Mucosa of stomach (tissue), 1 donor: ENCODE measurements at regions not wholly inside any gene's neighbourhood (a gene's known extent, or its start where the extent isn't known, plus 50 kb on each side); places are given as distances from the start of the nearest gene placed in this dataset.
"Not testable (repeated sequence)": the region's sequence is repeated elsewhere in the genome, so short reads cannot be mapped to it uniquely, and the experiment has no call there.

Experiments
- H3K27me3 ChIP-seq: one replicate; pipeline ENCODE4 v1.7.0; 2013; ENCODE audit warnings: mild to moderate bottlenecking, low read length; ENCODE audit not compliant: control insufficient read depth, insufficient read depth
- H3K36me3 ChIP-seq: one replicate; pipeline ENCODE4 v1.7.0; 2013; ENCODE audit warnings: low read length; ENCODE audit not compliant: control insufficient read depth, insufficient read depth
- H3K4me1 ChIP-seq: one replicate; pipeline ENCODE4 v1.7.0; 2013; ENCODE audit warnings: mild to moderate bottlenecking, low read length; ENCODE audit not compliant: control insufficient read depth, insufficient read depth
- H3K4me3 ChIP-seq: one replicate; pipeline ENCODE4 v1.7.0; 2013; ENCODE audit warnings: low read length
- H3K9ac ChIP-seq: one replicate; pipeline ENCODE4 v1.7.0; 2013; ENCODE audit warnings: mild to moderate bottlenecking, low read length, moderate library complexity
- H3K9me3 ChIP-seq: one replicate; pipeline ENCODE4 v1.7.0; 2013; ENCODE audit warnings: mild to moderate bottlenecking, low read length, moderate library complexity; ENCODE audit not compliant: control insufficient read depth
- donor health status: Pancreatic carcinoma.

- Histone ChIP-seq H3K36me3 (no peaks in the 10 kb centered on the region), H3K9ac (no peak overlapping the region), H3K4me3 (no peak overlapping the region), H3K9me3 (no peaks in the 10 kb centered on the region), H3K27me3 (no peaks in the 10 kb centered on the region), H3K4me1 (no peaks in the 10 kb centered on the region)
Measured at GRCh38 chr22:48404801-48405447, 1422.7 kb downstream of the BRD1 start.

GRCh38 chr22:48403521-48404403 lies 1423.9 kb downstream of the BRD1 start:
- Histone ChIP-seq H3K36me3 (no peaks in the 10 kb centered on the region), H3K9ac (no peak overlapping the region), H3K27me3 (no peaks in the 10 kb centered on the region), H3K4me3 (no peak overlapping the region), H3K4me1 (no peaks in the 10 kb centered on the region), H3K9me3 (no peaks in the 10 kb centered on the region)

- Histone ChIP-seq H3K36me3 (no peaks in the 10 kb centered on the region), H3K4me1 (no peaks in the 10 kb centered on the region), H3K27me3 (no peaks in the 10 kb centered on the region), H3K4me3 (no peak overlapping the region), H3K9me3 (no peaks in the 10 kb centered on the region), H3K9ac (no peak overlapping the region)
Measured at GRCh38 chr22:48402591-48403031, 1425.1 kb downstream of the BRD1 start.

DNA sequence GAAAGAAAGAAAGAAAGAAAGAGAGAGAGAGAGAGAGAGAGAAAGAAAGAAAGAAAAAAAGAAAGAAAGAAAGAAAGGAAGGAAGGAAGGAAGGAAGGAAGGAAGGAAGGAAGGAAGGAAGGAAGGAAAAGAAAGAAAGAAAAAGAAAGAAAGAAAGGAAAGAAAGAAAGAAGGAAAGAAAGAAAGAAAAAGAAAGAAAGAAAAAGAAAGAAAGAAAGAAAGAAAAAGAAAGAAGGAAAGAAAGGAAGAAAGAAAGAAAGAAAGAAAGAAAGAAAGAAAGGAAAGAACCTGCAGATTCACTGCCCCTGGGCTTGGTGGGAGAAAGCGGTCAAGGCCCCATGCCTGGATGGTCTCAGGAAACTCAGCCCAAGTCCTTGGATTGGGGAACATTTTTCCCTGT lies 1426.2 kb downstream of the BRD1 start:
- not testable (repeated sequence) for H3K9ac ChIP-seq

GRCh38 chr22:48398181-48398905 lies 1429.3 kb downstream of the BRD1 start:
- Histone ChIP-seq H3K4me1 (no peaks in the 10 kb centered on the region), H3K36me3 (no peaks in the 10 kb centered on the region), H3K9ac (no peak overlapping the region)

More for the DNA sequence above, 1426.2 kb downstream of the BRD1 start:
- H3K4me1 ChIP-seq, H3K27me3 ChIP-seq, H3K4me3 ChIP-seq, H3K36me3 ChIP-seq, H3K9me3 ChIP-seq: not testable (repeated sequence)

GRCh38 chr22:48397531-48398180 lies 1430.0 kb downstream of the BRD1 start:
- Histone ChIP-seq H3K9ac (no peak overlapping the region), H3K4me1 (no peaks in the 10 kb centered on the region), H3K36me3 (no peaks in the 10 kb centered on the region), H3K27me3 (no peaks in the 10 kb centered on the region), H3K4me3 (no peak overlapping the region), H3K9me3 (no peaks in the 10 kb centered on the region)

More at GRCh38 chr22:48398181-48398905, 1429.3 kb downstream of the BRD1 start:
- no peak overlapping the region for H3K4me3 ChIP-seq
- no peaks in the 10 kb centered on the region for H3K9me3 ChIP-seq
- no peaks in the 10 kb centered on the region for H3K27me3 ChIP-seq

- H3K27me3 ChIP-seq: no peaks in the 10 kb centered on the region
- H3K4me3 ChIP-seq: no peak overlapping the region
- H3K9ac ChIP-seq: no peak overlapping the region
Measured at GRCh38 chr22:48396785-48397530, 1430.7 kb downstream of the BRD1 start.

DNA sequence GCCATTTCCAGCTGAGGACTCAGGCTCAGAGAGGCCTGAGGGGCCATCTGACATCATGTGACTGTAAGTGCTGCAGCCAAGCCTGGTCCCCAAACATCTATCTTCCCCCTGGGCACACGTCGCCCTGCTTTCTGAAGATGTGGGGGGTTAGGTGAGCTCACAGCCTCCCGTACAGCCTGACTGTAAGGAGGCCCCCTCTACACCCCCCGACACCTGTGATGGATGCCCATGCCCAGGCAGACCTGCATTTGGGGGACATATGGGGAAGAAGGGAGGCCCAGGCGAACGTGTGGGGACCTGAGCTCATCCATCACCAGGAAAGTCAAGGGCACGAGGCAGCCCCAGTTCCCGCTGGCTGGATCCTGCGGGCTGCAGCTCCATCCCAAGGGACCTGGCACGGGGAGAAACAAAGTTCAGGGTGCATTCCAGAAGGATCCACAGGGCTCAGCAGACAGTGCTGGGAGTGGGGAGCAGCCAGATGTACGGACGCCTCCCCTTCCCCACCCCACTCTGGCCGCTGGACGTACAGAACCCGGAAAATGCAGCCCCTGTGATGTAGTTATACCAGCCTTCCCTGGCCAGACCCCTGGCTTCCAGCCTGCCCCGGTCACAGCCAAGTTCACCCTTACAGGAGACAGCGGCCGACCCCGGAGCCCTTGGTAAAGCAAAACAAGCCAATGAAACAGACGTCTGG lies 1431.4 kb downstream of the BRD1 start:
- H3K27me3 ChIP-seq: no peaks in the 10 kb centered on the region
- H3K4me3 ChIP-seq: no peak overlapping the region
- H3K36me3 ChIP-seq: no peaks in the 10 kb centered on the region
- H3K4me1 ChIP-seq: no peaks in the 10 kb centered on the region
- H3K9me3 ChIP-seq: no peaks in the 10 kb centered on the region
- H3K9ac ChIP-seq: no peak overlapping the region

More at GRCh38 chr22:48396785-48397530, 1430.7 kb downstream of the BRD1 start:
- Histone ChIP-seq H3K4me1 (no peaks in the 10 kb centered on the region), H3K9me3 (no peaks in the 10 kb centered on the region), H3K36me3 (no peaks in the 10 kb centered on the region)

GRCh38 chr22:48395201-48395600 lies 1432.5 kb downstream of the BRD1 start:
- Histone ChIP-seq H3K9me3 (no peaks in the 10 kb centered on the region), H3K4me1 (no peaks in the 10 kb centered on the region), H3K9ac (no peak overlapping the region), H3K27me3 (no peaks in the 10 kb centered on the region), H3K36me3 (no peaks in the 10 kb centered on the region), H3K4me3 (no peak overlapping the region)

DNA sequence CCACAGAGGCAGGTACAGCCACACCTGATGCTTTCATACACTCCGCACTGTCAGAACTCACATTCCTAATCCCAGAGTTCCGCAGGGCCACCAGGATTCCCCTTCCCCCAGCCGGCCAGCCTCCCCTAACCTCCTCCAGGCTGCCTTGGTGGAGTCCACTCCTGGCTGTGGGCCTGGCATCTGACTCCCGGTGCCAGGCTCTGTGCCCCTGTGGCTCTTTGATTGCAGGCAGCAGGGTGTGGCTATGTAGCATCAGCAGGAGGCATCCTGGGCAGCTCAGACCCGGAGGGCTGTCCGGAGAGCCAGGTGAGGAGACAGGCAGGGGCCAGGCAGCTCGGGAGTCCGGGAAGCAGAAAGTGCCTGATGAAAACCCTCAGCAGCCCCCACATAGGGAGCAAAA lies 1432.9 kb downstream of the BRD1 start:
- H3K4me1 ChIP-seq: no peaks in the 10 kb centered on the region
- H3K27me3 ChIP-seq: no peaks in the 10 kb centered on the region
- H3K9me3 ChIP-seq: no peaks in the 10 kb centered on the region
- H3K9ac ChIP-seq: no peak overlapping the region
- no peak overlapping the region for H3K4me3 ChIP-seq
- no peaks in the 10 kb centered on the region for H3K36me3 ChIP-seq

GRCh38 chr22:48393885-48394284 lies 1433.8 kb downstream of the BRD1 start:
- Histone ChIP-seq H3K27me3 (no peaks in the 10 kb centered on the region), H3K4me1 (no peaks in the 10 kb centered on the region), H3K9me3 (no peaks in the 10 kb centered on the region), H3K36me3 (no peaks in the 10 kb centered on the region), H3K4me3 (no peak overlapping the region), H3K9ac (no peak overlapping the region)
